ENCODE measurements at regions not wholly inside any gene's neighbourhood (a gene's known extent, or its start where the extent isn't known, plus 50 kb on each side); places are given as distances from the start of the nearest gene placed in this dataset.

GRCh38 chr17:77693301-77693700, 265.2 kb upstream of the TNRC6C start:
- TF ChIP-seq CTCF (IDR thresholded peaks at IDR 0.05) (no peak), ZFX (IDR thresholded peaks at IDR 0.05; ENCODE audit: borderline replicate concordance) (no peak)

Measured in 22Rv1 (cell line).